ENCODE measurements at regions not wholly inside any gene's neighbourhood (a gene's known extent, or its start where the extent isn't known, plus 50 kb on each side); places are given as distances from the start of the nearest gene placed in this dataset.

DNA sequence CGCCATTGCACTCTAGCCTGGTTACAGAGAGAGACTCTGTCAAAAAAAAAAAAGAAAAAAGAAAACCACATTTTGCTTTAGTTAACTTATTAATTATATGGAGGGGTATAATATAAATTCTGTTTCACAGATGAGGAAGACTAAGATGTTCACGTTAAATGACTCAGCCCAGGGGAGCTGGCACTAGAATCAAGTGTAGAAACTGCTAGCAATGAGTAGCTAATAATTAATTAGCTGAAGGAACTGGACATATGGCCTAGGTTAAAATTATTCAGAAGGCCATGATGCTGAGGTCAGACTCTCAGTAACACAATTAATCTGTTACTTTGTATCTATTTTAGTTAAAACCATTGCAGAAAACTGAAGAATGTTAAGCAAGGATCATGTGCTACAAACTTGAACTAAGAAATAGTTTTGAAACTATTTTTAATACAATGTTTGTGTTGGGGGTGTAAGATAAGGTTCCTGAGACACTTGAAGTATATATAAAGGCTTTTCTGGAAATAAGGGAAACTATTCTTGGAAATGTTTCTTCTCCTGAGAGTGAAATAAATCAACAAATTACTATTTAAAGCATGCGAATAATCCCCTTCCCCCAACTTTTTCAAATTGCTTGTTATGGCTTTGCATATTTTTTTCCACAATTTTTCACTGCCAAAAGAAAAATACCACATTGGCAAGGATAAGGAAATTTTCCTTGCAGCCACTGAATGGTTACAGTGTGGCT is 589.3 kb downstream of the SOX5 start:
- TF ChIP-seq CTCF (IDR thresholded peaks at IDR 0.05) = no peak
- TF ChIP-seq POLR2A (IDR thresholded peaks at IDR 0.05) = no peak
